PC-3 (cell line): ENCODE measurements at regions not wholly inside any gene's neighbourhood (a gene's known extent, or its start where the extent isn't known, plus 50 kb on each side); places are given as distances from the start of the nearest gene placed in this dataset.

Experiments
- ATAC-seq: fragments of 200-7000 bp; cut with Tn5 transposase; 2 replicates; pipeline ENCODE4 v1.9.1; 2020; ENCODE audit warnings: mild to moderate bottlenecking, moderate library complexity
- BruUV-seq: library from RNA; stranded (reverse); fragments of 400-500 nt; replicated peaks from 2 replicates; lab custom pipeline; 2021; lab: Mats Ljungman, UMichigan
- CTCF ChIA-PET: fragments of 300-600 bp; sonication (Branson Sonifier 250); formaldehyde crosslinking; loops from one replicate; lab custom pipeline; 2022; ENCODE audit warnings: antibody characterized with exemption; lab: Charles Lee
- POLR2A ChIA-PET: fragments of 300-600 bp; sonication (Branson Sonifier 250); formaldehyde crosslinking; loops from one replicate; lab custom pipeline; 2022; ENCODE audit warnings: antibody characterized with exemption; ENCODE audit not compliant: unreplicated experiment; lab: Charles Lee
- DNase-seq: peaks from one replicate; pipeline ENCODE4 v3.0.0-alpha.2; 2015
- H2AFZ ChIP-seq: fragments of 300-600 bp; sonication (generic); 2 replicates; pipeline ENCODE4 v1.6.0; 2016; ENCODE audit warnings: antibody characterized with exemption, low read length
- H3F3A ChIP-seq: fragments of 300-600 bp; sonication (generic); one replicate; pipeline ENCODE4 v1.6.0; 2017; ENCODE audit warnings: antibody characterized with exemption, low read length, control low read depth, mild to moderate bottlenecking; ENCODE audit not compliant: unreplicated experiment
- H3K27ac ChIP-seq: fragments of 300-600 bp; sonication (generic); 2 replicates; pipeline ENCODE4 v1.5.1; 2016; ENCODE audit warnings: mild to moderate bottlenecking, low read length
- H3K27me3 ChIP-seq: fragments of 300-600 bp; sonication (generic); 2 replicates; pipeline ENCODE4 v1.6.1; 2016; ENCODE audit warnings: low read length, mixed read lengths
- H3K36me3 ChIP-seq: fragments of 300-600 bp; sonication (generic); 2 replicates; pipeline ENCODE4 v1.6.1; 2016; ENCODE audit warnings: low read depth, mixed run types, low read length, mixed read lengths
- H3K4me1 ChIP-seq: fragments of 300-600 bp; sonication (generic); 2 replicates; pipeline ENCODE4 v1.5.1; 2016; ENCODE audit warnings: low read length; ENCODE audit not compliant: insufficient read depth
- H3K4me2 ChIP-seq: fragments of 300-600 bp; sonication (generic); 2 replicates; pipeline ENCODE4 v1.6.0; 2016; ENCODE audit warnings: low read length
- H3K4me3 ChIP-seq: fragments of 300-600 bp; sonication (generic); 2 replicates; pipeline ENCODE4 v1.5.1; 2016; ENCODE audit warnings: mild to moderate bottlenecking, low read length, mixed read lengths
- H3K79me2 ChIP-seq: fragments of 300-600 bp; sonication (generic); 2 replicates; pipeline ENCODE4 v1.6.1; 2017; ENCODE audit warnings: low read length, mixed read lengths
- H3K9ac ChIP-seq: fragments of 300-600 bp; sonication (generic); 2 replicates; pipeline ENCODE4 v1.6.0; 2016; ENCODE audit warnings: mild to moderate bottlenecking, low read length
- H3K9me2 ChIP-seq: fragments of 300-600 bp; sonication (generic); replicated peaks from 2 replicates; pipeline ENCODE4 v1.6.1; 2016; ENCODE audit warnings: mixed run types, low read length, mixed read lengths
- H3K9me3 ChIP-seq: fragments of 300-600 bp; sonication (generic); 2 replicates; pipeline ENCODE4 v1.6.1; 2016; ENCODE audit warnings: low read length, mixed read lengths
- H4K20me1 ChIP-seq: fragments of 300-600 bp; sonication (generic); 2 replicates; pipeline ENCODE4 v1.6.1; 2016; ENCODE audit warnings: low read length, mixed read lengths
- CTCF ChIP-seq: fragments of 300-600 bp; sonication (generic); conservative IDR thresholded peaks from 2 replicates; pipeline ENCODE4 v1.5.1; 2017; ENCODE audit warnings: antibody characterized with exemption, low read depth, mild to moderate bottlenecking, low read length
- EZH2 ChIP-seq: fragments of 300-600 bp; sonication (generic); IDR thresholded peaks from one replicate; pipeline ENCODE4 v1.6.1; 2017; ENCODE audit warnings: antibody characterized with exemption, mild to moderate bottlenecking, low read length; ENCODE audit not compliant: unreplicated experiment
- EZH2phosphoT487 ChIP-seq: fragments of 300-600 bp; sonication (generic); IDR thresholded peaks from 2 replicates; pipeline ENCODE4 v1.6.1; 2018; ENCODE audit warnings: mild to moderate bottlenecking, antibody characterized with exemption, low read length, borderline replicate concordance
- intact Hi-C: fragments of 100-400 bp; cut with micrococcal nuclease; formaldehyde crosslinking; loops from 2 replicates; pipeline ENCODE4 v1.9.0; 2023

GRCh38 chr10:64732372-64732957, 1211.3 kb downstream of the REEP3 start:
- intact Hi-C loops = loop anchor here (5.0 kb wide), 1 partner anchor 1160 kb away; no protein-coding TSS in a partner anchor
- Histone ChIP-seq H3K4me2 (no peak overlapping the region), H3K79me2 (no peaks in the 10 kb centered on the region), H3K9me3 (0 out of 2 replicates have a peak, but pooled peaks cover 4% of the 10 kb centered on the region), H3K4me1 (peaks cover 11% of the 10 kb centered on the region), H2AFZ (no peak overlapping the region), H4K20me1 (no peaks in the 10 kb centered on the region), H3F3A (no peaks in the 10 kb centered on the region), H3K36me3 (no peaks in the 10 kb centered on the region), H3K9ac (no peak overlapping the region), H3K4me3 (no peak overlapping the region), H3K9me2 (no peaks in the 10 kb centered on the region), H3K27ac (no peak overlapping the region), H3K27me3 (no peaks in the 10 kb centered on the region)
- ATAC-seq (no peak), DNase-seq (no peak)
- TF ChIP-seq EZH2 (no peak), EZH2phosphoT487 (no peak), CTCF (no peak)
- CTCF ChIA-PET = interaction anchor here (0.6 to 0.7 kb wide), 2 partner anchors 167 to 302 kb away, joined by 3 to 5 read pairs; no protein-coding TSS in a partner anchor
- BruUV-seq = no TSS peak
- POLR2A ChIA-PET = no interaction called here

GRCh38 chr10:64733980-64734379, 1212.8 kb downstream of the REEP3 start:
- H3F3A ChIP-seq = no peaks in the 10 kb centered on the region
- H3K4me2 ChIP-seq = no peak overlapping the region
- ChIA-PET CTCF (no interaction called here), POLR2A (no interaction called here)
- no peak overlapping the region for H3K27ac ChIP-seq
- peaks cover 11% of the 10 kb centered on the region for H3K4me1 ChIP-seq
- H3K36me3 ChIP-seq = no peaks in the 10 kb centered on the region
- H3K27me3 ChIP-seq = no peaks in the 10 kb centered on the region
- H2AFZ ChIP-seq = no peak overlapping the region
- no peaks in the 10 kb centered on the region for H3K79me2 ChIP-seq
- no peak overlapping the region for H3K4me3 ChIP-seq
- no TSS peak for BruUV-seq
- H3K9me3 ChIP-seq = 0 out of 2 replicates have a peak, but pooled peaks cover 4% of the 10 kb centered on the region
- ATAC-seq (peak; percentile 84), DNase-seq (peak; percentile 86)
- no peaks in the 10 kb centered on the region for H4K20me1 ChIP-seq
- H3K9me2 ChIP-seq = no peaks in the 10 kb centered on the region
- intact Hi-C loops = loop anchor here (1.0 to 5.0 kb wide), 8 partner anchors 197 to 1446 kb away; no protein-coding TSS in a partner anchor
- TF ChIP-seq CTCF = peak; percentile 91
- TF ChIP-seq EZH2phosphoT487 = no peak
- H3K9ac ChIP-seq = no peak overlapping the region

- no peak overlapping the region for H3K4me2 ChIP-seq
- H3K4me3 ChIP-seq = no peak overlapping the region
- no peaks in the 10 kb centered on the region for H3K79me2 ChIP-seq
- no peaks in the 10 kb centered on the region for H3K9me2 ChIP-seq
- H3K27me3 ChIP-seq = no peaks in the 10 kb centered on the region
- 0 out of 2 replicates have a peak, but pooled peaks cover 4% of the 10 kb centered on the region for H3K9me3 ChIP-seq
- POLR2A ChIA-PET = no interaction called here
- H2AFZ ChIP-seq = no peak overlapping the region
- no peaks in the 10 kb centered on the region for H3K36me3 ChIP-seq
- ATAC-seq = no peak
- H4K20me1 ChIP-seq = no peaks in the 10 kb centered on the region
- no peak overlapping the region for H3K9ac ChIP-seq
- CTCF ChIA-PET = no interaction called here
- TF ChIP-seq CTCF (no peak), EZH2 (no peak), EZH2phosphoT487 (no peak)
- no peaks in the 10 kb centered on the region for H3F3A ChIP-seq
- H3K27ac ChIP-seq = no peak overlapping the region
- DNase-seq = no peak
- no peaks in the 10 kb centered on the region for H3K4me1 ChIP-seq
- BruUV-seq = no TSS peak
- intact Hi-C loops = no loop called here
Observed at GRCh38 chr10:64738462-64738861, 1217.3 kb downstream of the REEP3 start.
